DLD1 (cell line): ENCODE measurements at regions not wholly inside any gene's neighbourhood (a gene's known extent, or its start where the extent isn't known, plus 50 kb on each side); places are given as distances from the start of the nearest gene placed in this dataset.
"Not testable (repeated sequence)": the region's sequence is repeated elsewhere in the genome, so short reads cannot be mapped to it uniquely, and the experiment has no call there.

Experiments used
- in situ Hi-C: cut with HindIII; loops from 2 replicates; pipeline ENCODE4 v1.10.0; 2017; ENCODE audit warnings: low sequenced_read_pairs

DNA sequence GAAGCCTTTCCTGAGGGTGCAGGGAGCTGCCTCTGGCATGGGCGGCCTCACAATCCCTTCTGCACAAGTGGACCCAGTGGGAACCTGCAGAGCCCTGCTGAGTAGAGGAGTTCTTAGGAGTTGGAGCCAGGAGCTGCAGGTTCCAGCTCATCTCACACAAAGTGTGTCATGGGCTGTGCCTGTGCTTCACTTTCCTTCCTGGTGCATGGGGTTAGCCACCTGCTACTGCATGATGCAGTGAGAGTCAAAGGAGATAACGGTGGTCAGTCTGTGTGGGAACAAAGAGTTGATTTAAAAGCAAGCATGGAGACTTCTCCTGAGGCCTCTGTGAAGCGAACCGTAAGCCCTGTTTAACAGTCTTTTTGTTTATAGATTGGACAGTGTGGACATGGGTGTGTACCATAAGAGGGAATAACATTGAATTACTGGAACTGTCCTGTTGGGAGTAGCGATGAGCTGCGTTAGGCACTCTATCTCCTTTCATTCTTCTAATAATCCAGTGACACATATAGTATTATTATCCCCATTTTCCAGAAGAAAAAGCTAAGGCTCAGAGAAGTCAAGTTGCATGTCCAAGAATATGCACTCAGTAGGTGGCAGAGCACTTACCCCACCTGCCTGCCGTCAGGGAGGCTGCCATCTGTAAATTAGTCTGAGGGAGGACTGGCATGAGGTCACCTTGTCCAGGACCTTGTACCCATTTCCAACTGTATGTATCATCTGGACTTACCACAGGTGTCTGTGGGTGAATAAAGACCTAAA lies 68.7 kb upstream of the PRR23C start:
- in situ Hi-C loops, result loop anchor here (5.0 to 10.0 kb wide), 2 partner anchors 94 to 201 kb away; no protein-coding TSS in a partner anchor

DNA sequence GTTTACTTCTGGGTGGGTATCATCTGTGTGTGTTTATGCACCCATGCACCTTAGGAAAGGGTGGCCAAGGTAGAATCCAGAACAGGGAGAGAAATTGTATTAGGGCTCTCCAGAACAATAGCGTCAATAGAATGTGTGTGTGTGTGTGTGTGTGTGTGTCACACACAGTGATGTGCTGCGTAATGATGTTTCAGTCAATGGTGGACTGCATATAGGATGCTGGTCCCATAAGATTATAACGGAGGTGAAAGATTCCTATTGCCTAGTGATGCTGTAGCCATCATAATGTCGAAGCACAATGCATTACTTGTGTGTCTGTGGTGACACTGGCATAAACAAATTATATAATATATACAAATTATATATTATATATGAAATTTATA lies 69.3 kb upstream of the PRR23C start:
- in situ Hi-C loops, result loop anchor here (5.0 to 10.0 kb wide), 2 partner anchors 93 to 201 kb away; no protein-coding TSS in a partner anchor

DNA sequence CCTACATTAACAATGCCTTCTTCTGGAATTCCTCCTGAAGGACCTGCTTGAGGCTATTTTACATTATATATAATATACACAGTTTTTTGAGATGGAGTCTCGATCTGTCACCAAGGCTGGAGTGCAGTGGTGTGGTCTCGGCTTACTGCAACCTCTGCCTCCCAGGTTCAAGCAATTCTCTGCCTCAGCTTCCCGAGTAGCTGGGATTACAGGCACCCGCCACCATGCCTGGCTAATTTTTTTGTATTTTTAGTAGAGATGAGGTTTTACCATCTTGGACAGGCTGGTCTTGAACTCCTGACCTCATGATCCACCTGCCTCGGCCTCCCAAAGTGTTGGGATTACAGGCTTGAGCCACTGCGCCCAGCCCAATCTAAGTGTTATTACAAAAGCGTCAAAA lies 71.9 kb upstream of the PRR23C start:
- in situ Hi-C loops, result loop anchor here (10.0 kb wide), 1 partner anchor 198 kb away; no protein-coding TSS in a partner anchor

DNA sequence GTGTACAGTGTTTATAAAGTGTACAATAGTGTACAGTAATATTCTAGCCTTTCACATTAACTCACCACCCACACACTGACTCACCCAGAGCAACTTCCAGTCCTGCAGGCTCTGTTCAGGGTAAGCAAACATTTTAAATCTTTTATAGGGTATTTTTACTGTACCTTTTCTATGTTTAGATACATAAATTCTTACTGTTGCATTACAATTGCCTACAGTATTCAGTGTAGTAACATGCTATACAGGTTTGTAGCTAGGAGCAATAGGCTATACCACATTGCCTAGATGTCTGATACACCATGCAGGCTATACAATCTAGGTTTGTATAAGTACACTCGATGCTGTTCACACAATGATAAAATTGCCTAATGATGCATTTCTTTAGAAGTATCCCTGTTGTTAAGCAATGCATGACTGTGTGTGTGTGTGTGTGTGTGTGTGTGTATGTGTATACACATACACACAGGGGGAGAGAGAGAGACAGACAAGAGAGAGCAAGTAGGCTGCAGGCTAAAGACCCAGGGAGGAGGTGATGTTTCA lies 72.5 kb upstream of the PRR23C start:
- in situ Hi-C loops, result loop anchor here (10.0 kb wide), 1 partner anchor 198 kb away; no protein-coding TSS in a partner anchor

DNA sequence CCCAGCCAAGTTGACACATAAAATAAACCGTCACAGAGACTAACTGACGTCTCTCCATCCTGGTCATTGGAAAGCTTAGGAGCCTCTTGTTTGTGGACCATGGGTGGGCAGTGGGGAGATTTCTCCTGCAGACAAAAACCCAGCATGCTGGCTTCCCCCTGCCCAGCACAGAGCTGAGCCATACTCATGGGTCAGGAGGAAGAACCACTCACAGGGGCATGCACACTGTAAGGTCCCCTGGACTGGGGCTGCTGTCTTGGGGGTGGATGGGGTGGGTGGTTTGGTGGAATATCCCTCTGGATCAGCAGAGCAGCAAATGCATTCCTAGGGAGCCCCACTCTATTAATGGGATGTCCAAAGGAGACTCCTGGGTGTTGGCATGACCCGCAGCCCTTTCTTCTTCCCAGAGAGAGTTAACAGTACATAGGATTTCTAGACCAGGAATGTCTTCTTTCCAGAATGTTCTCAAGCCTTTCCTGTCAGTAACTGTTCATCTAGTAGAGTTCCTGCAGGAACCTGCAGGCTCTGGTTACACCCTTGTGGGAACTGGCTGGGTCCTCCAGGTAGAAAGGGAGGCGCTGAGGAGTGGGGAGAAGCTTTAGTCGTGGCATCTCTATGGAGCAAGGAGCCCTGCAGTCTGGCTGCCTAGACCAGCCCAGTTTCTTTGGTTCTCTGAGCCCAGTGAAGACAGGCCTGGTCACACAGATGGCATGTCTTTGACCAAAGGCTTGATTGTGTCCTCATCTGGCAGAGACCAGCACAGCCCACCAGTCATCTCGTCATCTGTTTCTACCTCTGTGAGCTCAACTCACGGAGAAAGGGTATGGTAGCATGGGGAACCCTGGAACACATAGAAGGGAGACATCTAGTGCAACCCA lies 73.4 kb upstream of the PRR23C start:
- in situ Hi-C loops, result loop anchor here (10.0 kb wide), 1 partner anchor 197 kb away; no protein-coding TSS in a partner anchor

DNA sequence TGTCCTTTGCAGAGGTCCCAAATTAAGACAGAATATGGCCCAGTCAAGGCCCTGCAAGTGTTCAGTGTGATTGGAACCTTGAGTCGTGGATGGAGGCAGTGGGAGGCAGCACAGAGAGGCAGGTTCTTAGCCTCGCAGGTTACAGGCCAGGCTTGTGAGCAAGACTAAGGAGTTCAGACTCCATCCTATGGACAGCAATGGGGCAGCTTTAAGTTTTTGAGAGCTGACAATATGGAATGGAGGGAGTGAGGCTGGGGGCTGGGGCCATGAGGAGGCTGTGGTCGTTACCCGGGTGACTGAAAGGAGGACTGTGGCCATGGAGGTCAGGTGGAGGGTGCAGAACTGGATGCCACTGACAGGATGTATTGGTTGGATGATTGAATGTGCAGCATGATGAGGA lies 74.1 kb upstream of the PRR23C start:
- in situ Hi-C loops, result loop anchor here (10.0 kb wide), 1 partner anchor 196 kb away; no protein-coding TSS in a partner anchor

DNA sequence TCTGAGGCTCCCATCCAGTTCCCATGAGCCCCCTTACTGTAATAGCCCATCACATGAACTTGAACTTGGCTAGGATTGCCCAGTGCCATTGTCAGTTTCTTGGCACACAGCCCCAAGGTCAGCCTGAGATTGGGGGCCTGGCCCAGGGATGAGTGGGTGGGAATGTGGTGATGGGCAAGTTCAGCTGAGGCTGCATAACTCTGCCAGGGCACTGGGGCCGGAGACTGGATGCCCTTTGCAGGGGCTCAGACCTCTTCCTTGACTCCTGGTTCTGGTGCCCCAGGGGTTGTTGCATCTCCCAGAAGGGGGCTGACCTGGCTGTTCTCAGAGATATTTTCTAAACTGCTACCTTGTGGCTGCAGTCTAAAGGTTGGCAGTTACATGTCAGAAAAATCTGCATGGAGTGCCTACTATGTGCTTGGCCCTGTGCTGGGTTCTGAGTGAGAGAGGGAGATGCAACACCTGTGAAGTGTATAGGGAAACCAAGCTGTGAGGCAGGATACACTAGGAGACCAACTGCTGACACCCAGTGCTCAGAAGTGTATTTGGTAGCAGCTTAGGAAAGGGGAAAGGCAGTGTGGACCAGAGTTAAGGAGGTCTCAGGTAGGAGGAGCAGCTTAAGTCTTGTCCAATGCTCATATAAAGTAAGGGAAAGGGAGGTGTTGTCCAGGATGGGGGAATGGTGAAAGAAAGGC lies 74.8 kb upstream of the PRR23C start:
- in situ Hi-C loops, result loop anchor here (10.0 kb wide), 1 partner anchor 195 kb away; no protein-coding TSS in a partner anchor

DNA sequence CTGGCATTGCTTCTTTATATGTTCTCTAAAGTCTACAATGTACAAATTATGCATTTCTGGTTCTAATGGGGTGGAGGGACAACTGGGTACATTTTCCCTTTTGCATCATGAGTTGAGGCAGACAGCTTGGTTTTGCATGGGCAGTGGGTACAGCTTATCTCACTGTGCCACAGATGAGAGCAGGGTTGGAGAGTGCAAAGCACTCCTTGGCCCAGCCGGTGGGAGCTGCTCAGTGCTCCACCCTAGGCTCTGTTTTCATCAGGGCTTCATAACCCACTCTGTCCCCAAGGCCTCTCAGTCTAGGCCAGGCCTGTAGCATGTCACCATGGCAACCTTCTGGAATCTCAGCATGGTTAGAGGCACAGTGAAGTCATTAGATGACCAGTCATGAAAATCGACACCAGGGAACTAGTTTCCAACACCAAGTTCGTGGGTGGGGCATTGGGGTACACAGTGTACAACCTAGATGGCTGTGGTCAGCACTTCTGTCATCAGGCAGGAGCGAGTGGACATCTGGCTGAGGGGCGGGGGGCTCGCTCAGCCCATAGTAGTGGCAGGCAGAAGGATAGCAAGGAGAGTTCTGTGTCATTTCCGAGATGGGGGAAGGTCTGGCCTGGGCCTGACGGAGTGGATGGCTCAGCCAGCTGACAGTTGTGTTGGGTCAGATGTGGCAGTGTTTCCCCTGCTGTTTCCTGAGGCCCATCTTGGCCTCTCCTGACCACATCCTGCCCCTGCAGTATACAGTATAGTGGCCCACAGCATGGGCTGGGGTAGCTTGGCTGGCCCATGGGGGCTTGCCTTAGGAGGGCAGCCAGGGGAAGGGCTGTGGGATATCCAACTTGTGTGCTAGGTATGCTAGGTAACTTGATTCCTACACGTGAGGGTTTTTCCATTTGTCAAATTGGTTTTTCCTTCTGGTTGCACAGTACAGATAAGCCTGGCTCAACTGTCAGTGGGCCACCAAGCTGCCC lies 75.7 kb upstream of the PRR23C start:
- in situ Hi-C loops, result no loop called here

DNA sequence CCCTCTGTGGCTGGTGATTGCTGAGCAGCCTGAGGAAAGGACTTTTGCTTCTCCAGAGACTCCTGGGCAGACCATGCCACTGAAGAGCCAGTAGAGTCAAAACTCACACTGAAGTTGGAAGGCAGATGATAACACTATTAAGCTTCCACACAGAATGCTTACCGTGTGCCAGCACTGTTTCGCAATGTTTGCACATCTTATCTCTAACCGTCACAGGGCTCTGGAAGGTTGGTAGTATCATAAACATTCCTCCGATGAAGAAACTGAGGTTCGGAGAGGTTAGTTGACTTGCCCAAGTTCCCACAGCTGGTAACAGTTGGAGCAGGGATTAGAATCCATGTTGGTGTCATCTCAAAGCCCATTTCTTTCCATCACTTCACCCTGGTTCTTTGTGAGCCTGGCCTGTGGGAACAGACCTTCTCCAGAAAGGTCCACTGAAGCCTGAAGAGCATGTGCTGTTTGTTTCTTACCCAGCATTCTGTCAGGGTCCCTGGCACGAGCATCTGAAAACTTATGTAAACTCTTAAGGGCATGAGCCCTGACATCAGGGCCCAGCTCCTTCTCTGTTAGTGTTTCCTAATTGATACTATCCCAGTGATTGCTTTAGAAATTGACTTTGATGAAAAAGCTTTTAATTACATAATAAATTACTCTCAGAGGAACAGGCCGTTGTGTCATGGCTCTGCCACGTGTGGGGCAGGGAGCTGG lies 77.0 kb upstream of the PRR23C start:
- in situ Hi-C loops, result no loop called here

DNA sequence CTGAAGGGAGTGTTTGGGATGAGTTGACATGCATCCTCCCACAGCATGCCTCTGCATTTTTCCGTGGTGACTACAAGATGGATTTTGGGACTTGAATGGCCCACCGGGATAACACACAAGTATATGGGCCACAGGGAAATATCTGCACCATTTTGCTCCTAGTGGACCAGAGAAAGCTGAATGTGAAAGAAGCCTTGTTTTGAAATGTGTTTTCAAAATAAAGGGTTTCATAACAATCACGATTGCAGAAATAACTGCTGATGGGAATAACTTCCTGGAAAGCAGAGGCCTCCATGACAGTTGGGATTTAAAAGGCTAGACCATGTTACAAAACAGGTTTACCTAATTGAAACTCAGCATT lies 77.5 kb upstream of the PRR23C start:
- in situ Hi-C loops, result no loop called here

DNA sequence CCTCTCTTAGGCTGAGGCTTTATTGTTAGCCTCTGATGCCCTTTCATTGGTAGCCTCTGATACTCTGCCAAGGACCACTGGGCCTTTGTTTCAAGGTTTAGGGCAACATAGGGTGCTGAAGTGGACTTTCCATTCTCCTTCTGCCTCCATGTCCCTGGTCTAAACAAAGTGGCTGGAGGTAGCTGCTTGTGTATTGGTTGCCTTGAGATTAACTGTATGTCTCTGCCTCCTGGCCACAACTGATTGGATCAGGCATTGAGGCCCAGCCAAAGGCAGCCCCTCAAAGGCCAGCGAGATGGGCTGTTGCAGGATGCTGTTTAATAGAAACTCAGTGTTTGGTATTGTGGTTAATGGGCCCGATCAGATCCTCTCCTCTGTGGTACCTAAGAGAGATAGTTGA lies 77.9 kb upstream of the PRR23C start:
- in situ Hi-C loops, result no loop called here

DNA sequence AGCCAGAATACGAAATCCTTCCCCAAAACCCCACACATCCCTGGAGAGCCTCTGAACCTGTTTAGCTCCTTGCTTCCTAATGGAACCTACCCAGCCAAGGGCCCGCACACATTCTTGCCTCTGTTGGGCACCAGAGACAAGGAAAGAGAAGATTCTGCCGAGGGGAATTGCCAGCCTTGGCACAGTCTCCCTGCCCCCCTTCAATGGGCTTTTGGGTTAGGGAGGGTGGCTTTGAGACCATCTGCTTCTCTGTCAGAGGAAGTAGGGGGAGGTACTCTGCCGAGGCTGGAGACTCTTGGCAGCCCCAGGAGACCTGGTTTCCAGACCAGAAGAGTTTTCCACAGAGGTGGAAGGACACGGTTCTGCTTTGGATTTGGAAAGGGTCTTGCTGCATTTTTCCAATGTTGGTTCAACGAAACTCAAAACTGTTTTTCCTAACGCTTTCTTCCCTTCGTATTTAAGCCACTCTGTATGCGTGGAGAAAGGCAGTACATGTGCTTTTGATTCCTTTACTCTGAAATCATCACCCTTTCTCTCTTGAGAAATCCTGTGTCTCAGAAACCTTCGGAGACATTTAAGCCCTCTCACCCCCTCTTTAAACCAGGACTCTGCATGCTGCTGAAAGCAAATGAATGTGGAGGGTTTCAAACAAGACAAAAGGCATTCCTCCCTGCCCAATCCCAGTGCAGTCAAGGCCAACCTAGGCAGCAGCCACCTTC lies 78.8 kb upstream of the PRR23C start:
- in situ Hi-C loops, result no loop called here

DNA sequence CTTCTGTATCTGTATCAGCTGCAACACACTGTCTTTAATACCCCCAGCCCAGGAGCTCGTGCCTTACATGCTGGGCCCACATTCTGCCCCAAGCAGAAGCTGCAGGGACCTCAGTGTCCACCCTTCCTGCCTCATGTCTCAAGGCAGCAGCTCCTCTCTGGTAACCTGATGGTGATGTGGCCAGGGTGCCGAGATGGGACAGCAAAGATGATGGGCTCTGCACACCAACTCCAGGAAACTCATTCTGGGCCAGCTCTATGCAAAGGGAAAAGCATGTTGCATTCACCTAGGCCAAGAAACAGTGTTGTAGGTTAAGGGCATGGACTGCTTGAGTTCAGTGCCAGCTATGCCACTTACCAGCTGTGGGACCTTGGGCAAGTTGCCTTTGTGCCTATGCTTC lies 79.5 kb upstream of the PRR23C start:
- in situ Hi-C loops, result no loop called here

DNA sequence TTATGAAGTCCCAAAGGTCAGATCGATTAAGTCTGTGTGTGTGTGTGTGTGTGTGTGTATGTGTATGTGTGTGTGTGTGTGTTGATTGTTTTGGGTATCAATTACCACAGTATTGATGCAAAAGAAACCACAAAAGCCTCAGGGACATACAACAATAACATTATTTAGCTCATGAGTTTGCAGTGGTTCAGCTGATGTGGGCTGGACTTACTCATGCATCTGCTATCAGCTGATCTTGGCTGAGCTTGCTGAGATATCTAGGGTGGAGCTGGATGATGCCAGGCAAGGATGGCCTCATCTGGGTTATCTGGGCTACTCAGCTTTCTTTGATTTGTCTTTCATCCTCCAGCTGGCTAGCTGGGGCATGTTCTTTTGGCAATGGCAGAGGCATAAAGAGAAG lies 82.4 kb upstream of the PRR23C start:
- in situ Hi-C loops, result no loop called here

DNA sequence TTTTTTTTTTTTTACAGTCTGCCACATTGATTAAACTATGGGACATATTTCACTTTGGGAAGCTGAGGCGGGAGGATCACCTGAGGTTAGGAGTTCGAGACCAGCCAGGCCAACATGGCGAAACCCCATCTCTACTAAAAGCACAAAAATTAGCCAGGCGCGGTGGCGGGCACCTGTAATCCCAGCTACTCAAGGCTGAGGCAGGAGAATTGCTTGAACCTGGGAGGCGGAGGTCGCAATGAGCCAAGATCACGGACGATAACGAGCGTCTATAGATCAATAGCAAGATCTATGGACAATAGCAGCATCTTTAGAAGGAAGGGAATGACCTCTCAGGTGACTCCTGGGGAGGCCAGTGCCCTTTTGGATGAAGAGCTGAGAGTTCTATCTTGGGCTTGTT lies 82.9 kb upstream of the PRR23C start:
- in situ Hi-C loops, result not testable (repeated sequence)

DNA sequence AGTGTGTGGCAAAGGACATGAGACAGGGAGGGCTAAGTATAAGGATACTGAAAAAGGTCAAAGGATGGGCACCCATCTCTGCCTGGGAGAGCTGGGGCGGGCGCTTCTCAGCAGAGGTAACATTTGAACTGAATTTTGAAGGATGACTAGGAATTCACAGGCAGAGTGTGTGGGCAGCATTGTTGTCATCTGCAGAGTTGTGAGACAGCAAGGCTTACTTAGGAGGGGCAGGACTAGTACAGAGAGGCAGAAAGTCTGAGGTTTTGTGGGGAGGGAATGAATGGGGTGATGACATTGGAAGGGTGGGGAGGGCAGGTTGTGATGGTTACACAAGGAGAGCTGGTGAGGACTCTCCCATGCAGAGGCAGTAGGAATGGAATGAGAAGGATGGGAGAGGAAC lies 84.1 kb upstream of the PRR23C start:
- in situ Hi-C loops, result no loop called here

DNA sequence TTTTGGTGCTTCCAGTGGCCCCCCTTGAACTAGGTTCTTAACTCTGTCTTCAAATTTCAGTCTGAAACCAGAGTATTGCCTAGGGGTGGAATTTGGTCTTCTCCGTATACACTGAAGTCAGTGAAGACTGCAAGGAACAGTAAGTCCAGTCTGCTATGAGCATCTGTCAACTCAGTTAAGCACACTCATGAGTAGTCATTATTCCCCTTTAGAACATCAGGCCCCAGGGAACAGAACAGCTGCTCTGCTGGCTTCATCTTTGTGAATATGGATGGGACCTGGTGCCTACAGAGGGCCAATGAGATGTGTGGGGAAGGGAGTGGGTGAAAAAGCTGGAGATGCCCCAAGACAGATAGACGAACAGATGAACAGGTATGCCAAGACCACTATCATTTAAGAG lies 85.2 kb upstream of the PRR23C start:
- in situ Hi-C loops, result no loop called here

DNA sequence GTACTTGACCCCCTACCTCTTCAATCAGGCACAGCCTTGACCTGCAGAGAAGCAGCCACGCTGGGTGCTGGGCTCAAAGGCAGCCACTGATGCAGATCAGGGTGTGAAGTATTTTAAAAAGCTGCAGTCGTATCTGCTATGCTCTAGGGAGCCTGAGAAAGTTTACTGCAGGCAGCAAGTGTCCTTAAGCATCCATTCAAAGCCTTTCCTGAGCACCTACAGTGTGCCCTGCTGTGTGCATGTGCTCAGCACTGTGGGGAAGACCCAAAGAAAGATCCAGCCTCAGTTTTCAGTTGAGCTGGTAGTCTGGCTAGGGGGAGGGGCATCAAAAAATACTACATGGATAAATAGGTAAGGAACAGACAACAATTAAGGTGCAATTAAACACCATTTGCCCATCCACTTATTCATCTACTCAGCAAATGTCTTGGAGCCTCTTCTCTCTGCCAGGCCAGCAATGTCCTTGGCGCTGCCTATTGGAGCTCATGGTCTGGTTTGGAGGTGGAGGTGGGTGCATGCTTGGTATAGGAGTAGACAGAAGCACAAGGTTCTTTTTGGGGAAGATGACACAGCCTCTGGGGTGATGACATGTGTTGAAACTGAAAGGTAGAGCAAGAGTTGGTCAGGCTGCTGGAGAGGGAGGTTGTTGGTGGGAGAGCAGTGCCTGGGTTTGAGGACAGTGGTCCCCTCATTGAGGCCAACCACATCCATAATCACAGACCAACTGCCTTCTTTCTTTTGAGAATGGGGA lies 85.9 kb upstream of the PRR23C start:
- in situ Hi-C loops, result no loop called here
